Dedifferentiated amniotic fluid mesenchymal stem cell (primary cell): ENCODE measurements at regions not wholly inside any gene's neighbourhood (a gene's known extent, or its start where the extent isn't known, plus 50 kb on each side); places are given as distances from the start of the nearest gene placed in this dataset.
"Not testable (repeated sequence)": the region's sequence is repeated elsewhere in the genome, so short reads cannot be mapped to it uniquely, and the experiment has no call there.

ENCODE experiments used
- DNase-seq: peaks from one replicate; pipeline ENCODE4 v3.0.0-alpha.2; 2016; ENCODE audit errors: extremely low spot score

DNA sequence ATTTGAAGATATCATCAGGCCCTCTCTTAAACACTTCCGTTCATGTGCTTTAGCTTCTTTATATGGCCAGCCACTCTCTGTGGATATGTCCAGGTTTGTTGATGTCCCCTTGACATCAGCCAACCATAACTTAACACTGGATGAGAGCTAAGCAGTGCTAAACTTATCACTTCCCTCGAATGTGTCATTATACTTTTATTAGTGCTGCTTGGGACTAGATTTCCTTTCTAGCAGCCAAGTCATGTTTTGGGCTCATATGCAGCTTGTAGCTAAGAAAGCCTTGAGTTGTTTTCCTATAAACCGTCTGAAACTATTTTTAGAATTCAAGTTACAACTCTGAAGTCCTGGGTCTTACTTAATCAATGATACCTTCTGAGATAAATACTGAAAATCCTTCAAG is 144.8 kb upstream of the TNP1 start:
- no peak for DNase-seq

- no peak for DNase-seq
These were observed 141.9 kb upstream of the TNP1 start for GRCh38 chr2:217001740-217002139.

DNA sequence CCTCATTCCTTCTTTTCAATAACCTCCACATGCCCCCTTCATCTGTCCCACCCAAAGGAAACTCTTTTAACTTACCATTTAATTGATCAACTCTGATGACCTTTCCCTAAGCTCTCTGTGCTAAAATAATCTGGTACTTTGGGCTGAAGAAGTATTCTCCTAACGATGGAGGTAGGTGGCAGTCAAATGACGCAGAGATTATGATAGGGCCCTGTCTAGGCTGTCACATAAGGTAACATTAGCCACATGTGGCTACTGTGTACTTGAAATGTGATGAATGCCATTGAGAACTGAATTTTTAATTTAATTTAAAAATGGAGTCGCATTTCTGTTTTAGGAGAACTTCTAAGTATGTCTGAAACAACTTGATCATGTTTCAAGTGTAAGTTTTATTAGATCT is 140.5 kb upstream of the TNP1 start:
- no peak for DNase-seq

DNA sequence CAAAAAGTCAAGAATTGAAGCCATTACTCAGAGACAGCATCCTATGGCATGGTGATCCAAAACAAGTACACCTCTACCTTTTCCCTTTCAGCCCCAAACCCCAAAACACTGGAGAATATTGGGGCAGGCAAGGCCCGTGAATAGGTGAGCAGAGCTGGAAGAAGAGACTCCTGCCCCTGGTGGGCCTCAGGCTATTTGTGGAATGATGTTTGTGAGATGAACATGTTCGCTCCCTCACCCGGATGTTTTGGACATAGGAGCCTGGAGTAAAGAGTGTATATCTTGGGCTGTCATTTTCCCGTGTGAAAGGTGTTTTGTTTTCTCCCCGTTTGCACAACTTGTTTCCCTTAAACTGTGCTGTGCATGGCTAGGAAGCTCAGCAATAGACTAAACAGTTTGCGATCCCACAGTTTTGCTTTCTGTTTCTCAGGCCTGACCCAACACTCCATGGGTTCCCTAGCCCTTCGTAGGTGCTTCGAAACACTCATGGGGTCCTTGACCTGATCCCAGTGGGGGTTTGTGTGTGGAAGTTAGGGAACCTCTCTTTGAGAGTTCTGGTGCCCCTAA is 136.5 kb upstream of the TNP1 start:
- no peak for DNase-seq

DNA sequence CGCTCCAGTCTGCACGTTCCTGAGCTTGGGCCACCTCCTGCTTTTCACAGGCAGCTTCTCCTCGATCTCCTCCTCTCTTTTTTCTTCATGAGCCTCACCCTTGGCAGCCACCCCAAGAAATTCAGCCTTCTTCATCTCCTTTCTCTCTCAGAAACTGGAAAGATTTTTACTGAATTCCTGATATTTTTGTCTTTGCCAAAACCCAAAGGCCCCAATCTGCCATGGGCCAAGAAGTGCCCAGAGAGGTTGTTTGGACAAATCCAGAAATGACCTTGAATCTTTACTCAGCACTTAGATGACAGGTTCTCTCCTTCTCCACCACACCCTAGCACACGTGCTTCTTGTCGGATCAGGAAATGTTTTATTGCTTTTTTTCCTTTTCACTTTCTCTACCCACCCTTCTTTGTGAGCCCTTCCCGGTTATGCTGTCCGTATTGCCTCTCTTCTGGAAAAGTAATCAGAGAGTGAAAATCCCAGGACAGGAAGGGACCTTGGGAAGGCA is 134.5 kb upstream of the TNP1 start:
- no peak for DNase-seq

GRCh38 chr2:216992056-216992675 is 132.3 kb upstream of the TNP1 start:
- no peak for DNase-seq

DNA sequence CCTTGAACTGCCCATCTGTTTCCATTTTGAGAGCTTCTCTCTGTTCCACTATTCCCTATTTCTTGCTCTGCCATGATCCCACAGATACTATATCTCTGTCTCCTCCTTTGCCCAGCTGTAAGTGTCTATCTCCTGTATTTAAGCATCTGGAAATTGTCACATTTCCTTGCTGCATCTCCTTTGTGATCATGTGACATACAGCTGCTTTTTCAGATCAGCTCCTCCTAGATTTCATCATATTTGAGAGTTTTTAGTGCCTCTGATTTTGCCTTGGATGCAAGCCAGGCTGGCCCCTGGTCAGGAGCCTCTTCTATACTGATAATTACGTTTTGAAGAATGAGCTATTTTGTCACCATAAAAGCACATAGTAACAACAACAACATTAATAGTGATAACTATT is 131.7 kb upstream of the TNP1 start:
- DNase-seq = peak; percentile 15

DNA sequence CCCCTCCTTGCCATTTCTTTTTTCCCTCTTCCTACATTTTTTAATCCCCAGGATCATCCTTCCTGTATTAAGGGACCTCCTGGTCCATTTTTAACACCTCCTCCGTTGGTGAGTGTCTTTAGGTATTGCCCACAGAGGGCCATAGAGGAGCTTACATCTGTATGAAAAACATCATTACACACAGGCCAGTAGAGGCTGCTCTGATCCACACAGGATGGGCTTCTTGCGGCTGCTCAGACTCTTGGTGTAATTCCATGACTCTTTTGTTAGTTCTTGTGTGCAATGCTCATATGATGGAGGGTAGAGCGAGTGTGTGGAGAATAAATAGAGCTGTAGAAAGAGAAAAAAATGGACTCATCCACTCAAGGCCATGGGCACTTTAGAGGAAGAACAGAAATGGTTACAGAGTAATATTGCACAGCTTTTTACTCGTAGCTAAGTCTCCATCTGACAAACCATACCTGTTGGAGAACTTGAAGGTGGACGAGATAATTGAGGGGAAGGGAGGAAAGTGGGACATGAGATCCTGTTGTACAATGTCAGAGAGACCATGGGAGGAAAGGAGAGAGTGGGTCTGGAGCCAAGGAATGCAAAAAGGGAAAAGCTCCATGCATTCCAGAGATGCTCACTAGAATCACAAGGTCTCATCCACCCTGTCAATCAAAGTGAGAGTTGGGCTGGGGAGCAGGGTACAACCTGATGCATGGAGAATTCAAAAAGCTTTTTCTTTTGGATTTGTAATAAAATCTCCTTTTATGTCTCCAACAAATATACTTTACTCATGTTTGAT is 129.7 kb upstream of the TNP1 start:
- DNase-seq = no peak

DNA sequence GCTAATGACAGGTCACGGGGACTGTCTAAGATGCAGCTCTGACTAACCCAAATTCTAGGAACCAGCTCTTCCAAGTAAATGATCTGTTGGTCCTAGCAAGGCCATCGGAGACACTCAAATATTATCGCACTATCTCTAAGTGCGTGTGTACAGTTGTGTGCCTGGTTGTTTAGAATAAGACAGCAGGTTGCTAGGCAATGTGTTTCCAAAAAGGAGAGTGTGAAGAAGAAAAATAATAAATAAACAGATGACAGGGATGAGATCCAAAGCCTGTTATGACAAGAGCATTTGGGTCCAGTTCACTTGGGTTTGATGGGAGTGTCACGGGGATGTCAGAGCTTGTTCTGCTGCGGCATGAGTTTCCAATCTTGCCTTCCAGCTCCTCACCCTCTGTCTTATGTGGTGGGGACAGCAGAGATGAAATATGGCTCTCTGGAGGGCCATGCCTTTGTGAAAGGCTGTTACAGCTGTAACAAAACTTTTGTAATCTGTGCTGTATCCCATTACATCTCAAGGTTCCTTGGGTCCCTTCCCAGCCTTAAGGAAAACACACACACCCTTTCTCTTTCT is 127.5 kb upstream of the TNP1 start:
- DNase-seq = no peak

DNA sequence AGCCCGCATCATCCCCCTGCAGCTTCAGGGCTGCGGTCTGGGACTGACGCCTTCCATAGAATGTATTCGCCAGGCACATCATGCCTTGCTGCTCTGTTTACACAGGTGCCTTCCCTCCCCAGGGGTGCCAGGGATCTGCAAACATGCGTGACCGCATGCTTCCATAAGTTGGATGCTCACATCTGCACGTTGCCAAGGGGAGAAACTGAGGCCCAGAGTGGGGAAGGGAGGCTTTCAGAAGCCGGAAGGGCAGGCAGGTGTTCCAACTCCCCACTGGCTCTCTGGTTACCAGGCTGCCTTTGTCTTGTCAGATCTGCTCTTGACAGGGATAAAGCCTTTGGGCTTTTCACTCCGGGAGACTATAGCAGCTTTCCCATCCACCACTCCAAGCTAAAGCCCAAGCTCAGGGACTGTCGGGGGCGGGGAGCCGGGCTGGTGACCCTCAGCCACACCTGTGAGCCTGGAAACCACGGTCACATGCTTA is 125.8 kb upstream of the TNP1 start:
- DNase-seq = no peak

DNA sequence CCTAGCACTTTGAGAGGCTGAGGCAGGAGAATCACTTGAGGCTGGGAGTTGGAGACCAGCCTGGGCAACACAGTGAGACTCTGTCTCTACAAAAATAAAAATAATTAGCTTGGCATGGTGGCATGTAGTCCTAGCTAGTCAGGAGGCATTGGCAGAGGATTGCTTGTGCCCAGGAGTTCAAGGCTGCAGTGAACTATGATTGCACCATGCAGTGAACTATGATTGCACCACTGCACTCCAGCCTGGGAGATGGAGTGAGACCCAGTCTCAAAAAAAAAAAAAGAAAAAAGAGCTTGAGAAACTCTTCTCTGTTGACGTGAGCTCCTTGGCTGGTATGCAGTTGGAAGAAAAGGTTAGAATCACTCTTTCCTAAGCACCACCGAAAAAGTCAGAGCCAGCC is 125.1 kb upstream of the TNP1 start:
- no peak for DNase-seq

GRCh38 chr2:216981951-216982350 is 122.1 kb upstream of the TNP1 start:
- DNase-seq = not testable (repeated sequence)

DNA sequence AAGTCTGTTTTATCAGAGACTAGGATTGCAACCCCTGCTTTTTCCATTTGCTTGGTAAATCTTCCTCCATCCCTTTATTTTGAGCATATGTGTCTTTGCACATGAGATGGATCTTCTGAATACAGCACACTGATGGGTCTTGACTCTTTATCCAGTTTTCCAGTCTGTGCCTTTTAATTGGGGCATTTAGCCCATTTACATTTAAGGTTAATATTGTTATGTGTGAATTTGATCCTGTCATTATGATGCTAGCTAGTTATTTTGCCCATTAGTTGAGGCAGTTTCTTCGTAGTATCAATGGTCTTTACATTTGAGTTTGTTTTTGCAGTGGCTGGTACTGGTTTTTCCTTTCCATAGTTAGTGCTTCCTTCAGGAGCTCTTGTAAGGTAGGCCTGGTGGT is 120.6 kb upstream of the TNP1 start:
- DNase-seq = not testable (repeated sequence)

GRCh38 chr2:216974321-216975302 is 114.7 kb upstream of the TNP1 start:
- no peak for DNase-seq

DNA sequence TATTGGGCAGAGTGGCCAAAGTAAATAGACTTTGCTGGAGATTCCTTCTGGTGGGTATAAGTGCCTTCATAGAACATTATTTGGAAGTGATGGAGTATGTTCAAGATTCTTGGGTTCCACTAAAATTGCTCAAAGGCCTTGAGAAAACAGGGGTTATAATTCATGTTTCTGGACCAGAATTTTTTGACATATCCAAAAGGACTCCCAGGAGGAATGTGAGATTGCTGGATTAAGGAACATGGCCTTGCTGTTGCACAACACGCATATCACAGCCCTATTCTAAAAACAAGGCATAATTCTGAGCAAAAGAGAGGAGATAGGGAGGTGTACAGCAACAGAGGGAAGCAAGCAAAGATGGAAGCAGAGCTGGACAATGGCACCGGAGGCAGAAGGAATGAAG is 111.7 kb upstream of the TNP1 start:
- DNase-seq = no peak

- no peak for DNase-seq
These were observed 110.6 kb upstream of the TNP1 start for GRCh38 chr2:216970359-216970915.

GRCh38 chr2:216967889-216968288 is 108.0 kb upstream of the TNP1 start:
- no peak for DNase-seq

DNA sequence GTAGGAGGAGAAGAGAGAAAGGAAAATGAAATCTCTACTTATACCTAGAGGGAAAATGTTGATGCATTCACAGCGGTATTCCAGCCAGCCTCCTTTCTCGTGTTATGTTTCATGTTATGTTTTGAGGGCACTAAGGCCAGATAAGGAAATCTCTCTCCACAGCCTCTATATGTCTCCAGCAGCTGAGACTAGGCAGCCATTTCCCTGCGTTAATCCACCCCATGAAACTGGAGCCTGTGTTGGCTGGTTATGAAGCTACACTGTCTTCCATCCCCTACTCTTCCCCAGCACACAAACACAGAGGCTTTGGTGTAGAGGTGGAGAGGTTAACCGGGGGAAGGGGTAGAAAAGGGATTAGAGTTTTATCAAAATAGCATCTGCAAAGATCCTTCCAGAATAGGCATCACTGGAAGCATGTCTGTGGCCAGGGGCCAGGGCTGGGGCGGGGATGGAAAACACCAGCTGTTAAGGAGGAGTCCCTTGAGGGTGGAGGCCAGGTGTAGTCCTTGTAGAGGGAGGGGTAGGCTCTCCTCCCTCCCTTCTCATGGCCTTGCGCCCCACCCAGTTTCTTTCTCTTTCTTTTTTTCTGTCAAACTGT is 100.9 kb upstream of the TNP1 start:
- no peak for DNase-seq

DNA sequence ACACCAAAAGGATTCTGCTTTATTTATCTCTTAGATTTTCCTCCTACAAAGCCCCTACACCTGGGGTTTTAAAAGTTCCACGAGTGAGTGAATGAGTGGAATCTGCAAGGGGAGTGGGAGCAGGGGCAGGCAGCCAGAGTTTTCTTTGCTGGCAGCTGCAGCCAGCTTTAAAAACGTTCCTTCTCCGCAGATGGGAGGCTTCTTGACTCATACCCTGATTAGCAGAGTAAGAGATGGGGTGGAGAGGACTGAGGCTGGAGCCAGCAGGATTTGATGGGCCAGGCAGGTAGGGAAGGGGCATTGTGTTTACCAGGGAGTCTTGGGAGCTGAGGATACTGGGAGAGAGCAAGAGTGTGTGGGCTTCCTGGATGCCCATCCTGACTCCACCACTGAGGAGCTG is 99.6 kb upstream of the TNP1 start:
- no peak for DNase-seq

- no peak for DNase-seq
These were observed 97.1 kb upstream of the TNP1 start for GRCh38 chr2:216956820-216957493.
